ENCODE measurements at regions not wholly inside any gene's neighbourhood (a gene's known extent, or its start where the extent isn't known, plus 50 kb on each side); places are given as distances from the start of the nearest gene placed in this dataset.

GRCh38 chr11:15560689-15561467 lies 446.2 kb downstream of the INSC start:
- no peak overlapping the region for H3K4me2 ChIP-seq (replicated peaks; ENCODE audit: extremely low read depth, low read length, poor library complexity, severe bottlenecking)
- H3K27me3 ChIP-seq (ENCODE audit: control insufficient read depth in 2 of 2, insufficient read depth in 2 of 2, low read length in 2 of 2), result no peaks in the 10 kb centered on the region
- Mint-ChIP-seq H3K27me3 (ENCODE audit: low read depth in 3 of 3) (peaks cover 2 to 7% (median 6%) of the 10 kb centered on the region in 3 donors), H3K4me1 (peaks cover 3% of the 10 kb centered on the region), H3K27ac (no peak overlapping the region), H3K9me3 (peaks cover 11 to 40% (median 14%) of the 10 kb centered on the region in 7 donors), H3K4me3 (no peak overlapping the region), H3K36me3 (no peaks in the 10 kb centered on the region)
- TF ChIP-seq CTCF (IDR thresholded peaks at IDR 0.05), result no peak
- intact Hi-C loops (cut with micrococcal nuclease), result no loop called here
- no peak overlapping the region for H2AFZ ChIP-seq (ENCODE audit: insufficient read depth, low read depth, low read length, poor library complexity, severe bottlenecking)
- H3K4me3 ChIP-seq (replicated peaks in 1 of 3; ENCODE audit: low read depth in 2 of 3, low read length in 3 of 3), result no peak overlapping the region
- peaks cover 12 to 24% of the 10 kb centered on the region in 2 donors for H3K9me3 ChIP-seq (replicated peaks in 1 of 2; ENCODE audit: control insufficient read depth in 1 of 2, insufficient read depth in 1 of 2, low read length in 2 of 2)
- no peak overlapping the region for H3K9ac ChIP-seq (ENCODE audit: insufficient read depth, low read length, poor library complexity, severe bottlenecking)
- H3K36me3 ChIP-seq (replicated peaks in 1 of 2; ENCODE audit: control insufficient read depth in 1 of 2, insufficient read depth in 2 of 2, low read length in 2 of 2), result no peaks in the 10 kb centered on the region
- 96% methylated on average over 44 of the region's 52 CpGs for WGBS (ENCODE audit: insufficient coverage)
- H3K27ac ChIP-seq (ENCODE audit: low read depth in 1 of 2, low read length in 2 of 2), result no peak overlapping the region
- peaks cover 0 to 3% of the 10 kb centered on the region in 2 donors for H3K4me1 ChIP-seq (ENCODE audit: control insufficient read depth in 1 of 2, insufficient read depth in 2 of 2, low read length in 2 of 2)
- H3K79me2 ChIP-seq (ENCODE audit: insufficient read depth, low read length), result no peaks in the 10 kb centered on the region
- H4K20me1 ChIP-seq (ENCODE audit: insufficient read depth, low read length), result no peaks in the 10 kb centered on the region
- DNase-seq, result no peak

GRCh38 chr11:15562230-15562629 lies 447.5 kb downstream of the INSC start:
- H3K4me3 ChIP-seq (replicated peaks in 1 of 3; ENCODE audit: low read depth in 2 of 3, low read length in 3 of 3), result no peak overlapping the region
- 100% methylated on average over 2 of the region's 4 CpGs for WGBS (ENCODE audit: insufficient coverage)
- no peak overlapping the region for H3K9ac ChIP-seq (ENCODE audit: insufficient read depth, low read length, poor library complexity, severe bottlenecking)
- H3K27me3 Mint-ChIP-seq (ENCODE audit: low read depth in 3 of 3), result peaks cover 2 to 7% (median 6%) of the 10 kb centered on the region in 3 donors
- no peak overlapping the region for H3K27ac ChIP-seq (ENCODE audit: low read depth in 1 of 2, low read length in 2 of 2)
- no peak for DNase-seq
- H3K9me3 ChIP-seq (replicated peaks in 1 of 2; ENCODE audit: control insufficient read depth in 1 of 2, insufficient read depth in 1 of 2, low read length in 2 of 2), result peaks cover 12 to 24% of the 10 kb centered on the region in 2 donors
- no peaks in the 10 kb centered on the region for H3K36me3 ChIP-seq (replicated peaks in 1 of 2; ENCODE audit: control insufficient read depth in 1 of 2, insufficient read depth in 2 of 2, low read length in 2 of 2)
- H3K27ac Mint-ChIP-seq, result no peak overlapping the region
- no peaks in the 10 kb centered on the region for H3K79me2 ChIP-seq (ENCODE audit: insufficient read depth, low read length)
- peaks cover 3% of the 10 kb centered on the region for H3K4me1 Mint-ChIP-seq
- H3K27me3 ChIP-seq (ENCODE audit: control insufficient read depth in 2 of 2, insufficient read depth in 2 of 2, low read length in 2 of 2), result no peaks in the 10 kb centered on the region
- no peak for TF ChIP-seq CTCF (IDR thresholded peaks at IDR 0.05)
- intact Hi-C loops (cut with micrococcal nuclease), result no loop called here
- H2AFZ ChIP-seq (ENCODE audit: insufficient read depth, low read depth, low read length, poor library complexity, severe bottlenecking), result no peak overlapping the region
- H3K36me3 Mint-ChIP-seq, result no peaks in the 10 kb centered on the region
- no peak overlapping the region for H3K4me2 ChIP-seq (replicated peaks; ENCODE audit: extremely low read depth, low read length, poor library complexity, severe bottlenecking)
- H3K4me1 ChIP-seq (ENCODE audit: control insufficient read depth in 1 of 2, insufficient read depth in 2 of 2, low read length in 2 of 2), result peaks cover 0 to 3% of the 10 kb centered on the region in 2 donors
- peaks cover 14 to 48% (median 17%) of the 10 kb centered on the region in 7 donors for H3K9me3 Mint-ChIP-seq
- no peak overlapping the region for H3K4me3 Mint-ChIP-seq
- no peaks in the 10 kb centered on the region for H4K20me1 ChIP-seq (ENCODE audit: insufficient read depth, low read length)
